HG03108 (cell line): ENCODE measurements at regions not wholly inside any gene's neighbourhood (a gene's known extent, or its start where the extent isn't known, plus 50 kb on each side); places are given as distances from the start of the nearest gene placed in this dataset.

Experiments used
- ATAC-seq: cut with Tn5 transposase; IDR thresholded peaks from one replicate; pipeline ENCODE4 v1.9.1; 2021; ENCODE audit warnings: moderate library complexity; ENCODE audit not compliant: unreplicated experiment

DNA sequence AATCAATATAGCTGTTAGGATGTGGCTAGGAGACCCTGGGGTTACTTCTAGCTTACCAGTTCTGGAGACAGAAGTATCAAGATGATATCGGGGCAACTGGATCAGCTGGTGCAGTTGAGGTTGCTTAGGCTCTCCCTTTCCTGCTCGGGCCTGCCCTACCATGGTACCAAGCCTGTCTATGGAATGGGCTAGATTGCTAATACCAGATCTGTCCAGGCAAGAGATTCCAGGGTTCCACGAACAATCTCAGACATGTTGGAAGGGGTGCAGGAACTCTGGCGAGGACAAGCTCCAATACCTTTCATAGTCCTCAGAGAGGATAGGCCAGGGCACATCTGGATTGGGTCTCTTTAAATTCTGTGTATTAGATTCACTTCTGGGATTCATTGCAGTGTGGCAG, 53.8 kb downstream of the ADM start:
- no peak for ATAC-seq

- ATAC-seq: no peak
These were observed 54.3 kb downstream of the ADM start for GRCh38 chr11:10359171-10359570.

DNA sequence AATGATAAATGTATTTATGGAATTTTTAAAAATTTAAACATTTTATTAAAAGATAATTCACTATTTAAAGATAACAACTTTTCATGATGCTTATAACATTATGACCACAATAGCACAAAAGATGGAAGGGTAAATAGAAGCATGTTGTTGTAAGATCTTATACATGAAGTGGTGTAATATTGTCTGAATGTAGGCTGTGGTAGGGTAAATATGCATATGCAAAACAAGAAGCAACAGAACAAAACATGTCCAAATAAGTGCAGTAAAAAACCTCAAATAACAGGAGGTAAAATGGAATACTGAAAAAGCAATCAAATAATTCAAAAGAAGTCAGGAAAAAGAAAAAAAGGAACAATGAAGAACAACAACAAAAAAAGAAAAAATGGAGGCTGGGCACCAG, 56.0 kb downstream of the ADM start:
- no peak for ATAC-seq

DNA sequence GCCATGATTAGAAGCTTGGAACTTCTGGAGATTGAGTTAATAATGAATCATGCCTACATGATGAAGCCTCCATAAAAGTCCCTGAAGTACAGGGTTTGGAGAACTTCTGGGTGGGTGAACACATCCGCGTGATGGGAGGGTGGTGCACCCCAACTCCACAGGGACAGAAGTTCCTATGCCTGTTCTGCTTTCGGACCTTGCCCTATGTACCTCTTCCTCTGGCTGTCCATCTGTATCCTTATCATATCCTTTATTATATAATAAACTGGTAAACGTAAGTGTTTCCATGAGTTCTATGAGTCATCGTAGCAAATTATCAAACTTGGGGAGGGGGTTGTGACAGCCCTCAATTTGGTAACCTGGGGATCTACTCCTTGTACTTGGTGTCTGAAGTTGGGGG, 60.2 kb downstream of the ADM start:
- no peak for ATAC-seq

GRCh38 chr11:10366568-10367331, 61.9 kb downstream of the ADM start:
- ATAC-seq: peak; percentile 94

DNA sequence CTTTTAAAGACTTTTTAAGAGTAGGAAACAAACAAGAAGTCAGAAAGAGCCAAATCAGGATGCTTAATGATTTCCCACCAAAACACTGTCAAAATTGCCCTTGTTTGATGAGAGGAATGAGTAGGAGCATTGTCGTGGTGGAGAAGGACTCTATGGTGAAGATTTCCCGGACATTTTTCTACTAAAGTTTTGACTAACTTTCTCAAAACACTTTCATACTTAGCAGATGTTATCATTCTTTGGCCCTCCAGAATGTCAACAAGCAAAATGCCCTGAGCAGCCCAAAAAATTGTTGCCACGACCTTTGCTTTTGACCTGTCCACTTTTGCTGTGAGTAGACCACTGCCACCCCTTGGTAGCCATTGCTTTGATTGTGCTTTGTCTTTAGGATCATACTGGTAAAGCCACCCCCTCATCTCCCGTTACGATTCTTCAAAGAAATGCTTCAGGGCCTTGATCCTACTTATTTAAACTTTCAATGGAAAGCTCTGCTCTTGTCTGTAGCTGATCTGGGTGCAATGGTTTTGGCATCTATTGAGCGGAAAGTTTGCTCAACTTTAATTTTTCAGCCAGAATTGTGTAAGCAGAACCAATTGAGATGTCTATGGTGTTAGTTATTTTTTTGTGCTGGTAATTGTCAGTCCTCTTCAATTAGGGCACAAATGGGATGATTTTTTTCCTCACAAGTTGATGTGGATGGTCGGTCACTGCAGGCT, 67.2 kb downstream of the ADM start:
- no peak for ATAC-seq

- no peak for ATAC-seq
These were observed 68.5 kb downstream of the ADM start for GRCh38 chr11:10373340-10373739.

GRCh38 chr11:10373929-10374328, 69.1 kb downstream of the ADM start:
- ATAC-seq: no peak

DNA sequence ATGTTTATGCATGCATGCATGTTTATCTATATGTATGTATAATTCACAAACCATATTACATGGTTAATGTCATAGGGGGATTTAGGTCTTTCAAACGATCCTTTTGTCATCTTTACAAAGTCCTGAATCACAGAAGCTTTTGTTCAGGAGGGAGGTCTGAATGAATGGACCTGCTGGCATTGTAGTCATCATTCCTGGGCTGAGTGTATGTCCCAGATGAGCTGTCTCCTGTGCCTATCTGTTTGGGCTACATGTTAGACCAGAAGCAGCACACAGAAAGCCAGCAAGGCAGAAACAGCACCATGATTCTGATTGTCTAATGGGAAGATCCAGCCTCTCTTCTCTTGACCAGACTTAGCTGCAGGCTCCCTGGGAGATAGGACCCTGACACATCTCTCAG, 69.5 kb downstream of the ADM start:
- no peak for ATAC-seq

DNA sequence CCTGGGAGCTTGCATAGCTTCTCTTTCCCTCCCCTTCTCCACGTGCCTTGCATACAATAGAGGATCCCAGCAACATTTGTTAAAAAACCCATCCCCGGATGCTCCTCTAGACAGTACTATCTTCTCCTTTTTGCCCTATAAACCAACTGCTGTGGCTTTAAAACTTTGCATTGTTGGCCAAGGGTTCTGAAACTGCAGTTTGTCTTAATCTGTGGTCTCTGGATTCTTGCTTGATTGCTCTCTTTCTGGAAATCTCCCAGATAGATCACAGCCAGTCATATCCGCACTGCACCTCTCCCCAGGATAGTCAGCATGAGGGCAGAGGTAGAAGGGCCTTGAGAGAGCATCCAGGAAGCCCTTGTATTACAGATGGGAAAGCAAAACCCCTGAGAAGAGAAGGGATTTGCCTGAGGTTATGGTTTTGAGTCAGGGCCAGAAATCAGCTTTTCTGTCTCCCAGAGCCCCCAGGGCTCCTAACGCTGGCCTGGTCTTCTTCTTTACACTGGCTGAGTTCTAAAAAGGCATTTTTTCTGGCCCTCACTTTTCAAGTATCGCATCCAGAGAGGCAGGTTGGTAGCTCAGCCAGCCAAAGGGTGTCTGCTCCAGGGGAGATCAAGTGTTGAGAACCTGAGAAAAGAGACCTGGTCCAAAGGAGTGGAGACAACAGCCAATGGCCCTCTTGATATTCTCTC, 70.6 kb downstream of the ADM start:
- ATAC-seq: no peak

DNA sequence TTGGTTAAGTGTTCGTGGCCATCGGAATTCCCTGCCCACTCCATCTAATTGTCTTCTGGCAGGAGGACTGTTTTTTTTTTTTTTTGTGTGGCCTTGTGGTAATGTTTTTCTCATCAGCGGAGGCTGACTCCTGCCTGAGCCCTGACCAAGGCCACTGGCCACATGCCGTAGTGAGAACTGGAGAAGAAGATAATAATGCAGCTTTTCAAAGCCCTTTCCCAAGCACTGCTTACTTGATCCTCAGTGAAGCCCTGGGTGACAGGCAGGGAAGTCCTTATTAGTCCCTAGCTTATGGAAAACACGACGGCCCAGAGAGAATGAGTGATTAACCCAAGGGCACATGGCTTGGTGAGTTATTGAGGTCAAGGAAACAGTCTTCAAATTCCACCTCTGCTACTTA, 71.2 kb downstream of the ADM start:
- ATAC-seq: no peak

- ATAC-seq: no peak
These were observed 72.3 kb downstream of the ADM start for GRCh38 chr11:10377183-10377582.

GRCh38 chr11:10378362-10378761, 73.5 kb downstream of the ADM start:
- ATAC-seq: no peak

DNA sequence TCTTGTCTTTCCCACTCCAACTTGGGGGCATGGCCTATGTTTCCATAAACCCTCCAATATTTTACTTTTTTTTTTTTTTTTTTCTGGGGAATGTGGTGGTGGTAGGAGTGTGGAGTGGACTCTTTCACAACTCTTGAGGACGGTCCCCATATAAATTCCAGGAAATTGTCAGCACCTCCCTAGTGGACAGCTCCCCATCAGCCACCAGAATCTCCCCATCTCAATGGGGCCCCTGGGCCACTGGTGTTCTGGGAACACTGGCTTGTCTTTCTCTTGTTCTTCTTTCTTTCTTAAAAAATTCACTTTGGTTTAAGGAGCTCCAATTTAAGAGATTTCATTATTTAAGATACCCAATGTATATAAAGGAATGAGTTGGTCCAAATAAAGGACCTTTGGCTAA, 74.1 kb downstream of the ADM start:
- no peak for ATAC-seq

DNA sequence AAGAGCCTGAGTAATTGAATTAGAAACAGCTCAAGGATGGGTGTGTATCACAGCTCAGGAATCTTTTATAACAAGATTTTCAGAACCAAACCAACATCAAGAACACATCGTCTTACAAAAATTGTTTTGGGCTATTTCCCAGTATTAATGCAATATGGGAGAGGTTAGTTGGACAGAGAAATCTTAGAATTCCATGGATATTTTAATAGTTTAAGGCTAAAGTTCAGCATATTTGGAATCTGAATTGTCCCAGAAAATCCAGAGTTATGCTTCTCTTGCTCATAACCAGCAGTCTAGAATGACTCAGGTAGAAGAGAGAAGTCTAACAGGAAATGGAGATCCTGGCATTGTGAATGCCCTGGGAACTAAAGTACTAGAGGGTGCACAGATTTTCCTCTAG, 74.6 kb downstream of the ADM start:
- no peak for ATAC-seq

DNA sequence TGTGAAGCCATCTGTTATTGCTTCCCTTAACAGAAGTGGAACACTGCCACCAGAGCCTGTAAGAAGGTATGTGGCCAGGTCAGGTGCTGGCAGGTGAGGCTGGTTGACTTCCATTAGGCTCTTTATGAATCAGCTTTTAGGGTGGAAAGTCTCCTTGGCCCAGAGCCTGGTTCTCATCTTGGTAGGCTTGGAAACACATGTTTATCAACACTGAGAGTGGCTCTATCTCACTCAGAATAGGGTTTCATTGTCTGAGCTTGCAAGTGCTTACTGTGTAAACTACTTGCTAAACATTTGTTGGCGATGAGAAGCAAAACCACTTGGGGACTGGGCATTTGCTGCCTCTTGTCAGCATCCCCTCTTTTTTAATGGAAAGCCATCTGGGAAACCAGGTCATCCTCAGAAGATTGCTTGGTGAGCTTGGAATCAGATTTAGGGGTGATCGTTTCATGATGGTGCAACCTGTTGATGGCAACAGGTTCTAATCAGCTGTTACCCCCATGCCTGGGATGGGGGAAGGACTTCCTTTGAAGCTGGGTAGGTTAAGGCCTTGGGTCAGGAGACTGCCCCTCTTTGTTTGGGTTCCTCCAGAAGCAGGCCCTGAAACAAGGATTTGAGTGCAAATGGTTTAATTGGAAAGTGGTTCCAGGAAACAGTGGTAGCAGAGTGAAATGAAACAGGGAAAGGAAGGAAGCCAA, 75.0 kb upstream of the AMPD3 start:
- ATAC-seq: no peak

GRCh38 chr11:10380921-10381320, 74.1 kb upstream of the AMPD3 start:
- ATAC-seq: no peak

DNA sequence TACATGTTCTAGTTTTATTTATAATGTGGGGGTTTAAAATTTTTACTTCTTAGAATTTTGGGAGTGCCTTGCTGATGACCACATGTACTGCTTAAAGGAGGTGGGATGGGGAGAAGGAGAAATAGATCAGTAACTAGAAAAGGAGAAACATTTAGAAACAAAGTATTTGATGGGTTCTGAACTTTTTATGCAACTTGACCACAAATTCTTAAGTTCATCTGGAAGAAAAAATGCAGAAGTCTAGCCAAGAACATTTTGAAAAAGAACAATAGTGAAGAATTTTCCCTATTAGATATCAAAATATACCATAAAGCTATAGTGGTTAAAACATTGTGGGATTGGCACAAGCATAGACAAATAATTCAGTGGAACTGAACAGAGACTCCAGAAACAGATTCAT, 73.3 kb upstream of the AMPD3 start:
- ATAC-seq: no peak

DNA sequence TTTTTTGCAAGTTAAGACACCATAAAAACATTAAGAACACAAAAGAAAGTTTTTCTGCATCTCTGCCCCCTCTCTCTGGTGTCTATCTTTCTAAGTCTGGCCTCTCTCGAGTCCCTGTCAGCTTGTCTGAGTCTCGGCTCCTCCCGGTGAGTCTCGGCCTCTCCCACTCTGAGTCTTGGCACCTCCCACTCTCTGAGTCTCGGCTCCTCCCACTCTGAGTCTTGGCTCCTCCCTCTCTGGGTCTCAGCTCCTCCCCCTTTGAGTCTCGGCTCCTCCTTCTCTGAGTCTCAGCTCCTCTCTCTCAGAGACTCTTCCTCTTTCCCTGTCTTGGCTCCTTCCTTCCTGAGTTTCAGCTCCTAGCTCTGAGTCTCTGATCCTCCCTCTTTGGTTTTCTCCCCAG, 72.5 kb upstream of the AMPD3 start:
- ATAC-seq: no peak

DNA sequence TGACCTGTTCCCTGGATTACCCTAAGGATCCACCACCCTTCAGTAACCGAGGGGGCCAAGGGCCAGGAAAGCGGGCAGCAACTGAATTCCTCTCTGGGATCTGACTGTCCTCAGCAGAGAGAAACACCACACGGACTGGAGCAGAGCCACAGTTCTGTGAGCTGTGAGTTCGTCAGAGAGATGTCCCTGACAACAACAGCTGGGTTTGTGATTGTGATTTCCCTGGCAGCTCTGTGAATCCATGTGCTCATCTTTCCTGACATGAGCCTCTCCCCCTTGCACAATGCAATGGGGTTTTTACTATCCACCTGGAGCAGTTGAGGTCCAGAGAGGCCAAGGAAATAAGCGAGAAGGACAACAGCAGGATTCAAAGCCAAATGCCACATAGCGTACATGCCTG, 69.4 kb upstream of the AMPD3 start:
- no peak for ATAC-seq

DNA sequence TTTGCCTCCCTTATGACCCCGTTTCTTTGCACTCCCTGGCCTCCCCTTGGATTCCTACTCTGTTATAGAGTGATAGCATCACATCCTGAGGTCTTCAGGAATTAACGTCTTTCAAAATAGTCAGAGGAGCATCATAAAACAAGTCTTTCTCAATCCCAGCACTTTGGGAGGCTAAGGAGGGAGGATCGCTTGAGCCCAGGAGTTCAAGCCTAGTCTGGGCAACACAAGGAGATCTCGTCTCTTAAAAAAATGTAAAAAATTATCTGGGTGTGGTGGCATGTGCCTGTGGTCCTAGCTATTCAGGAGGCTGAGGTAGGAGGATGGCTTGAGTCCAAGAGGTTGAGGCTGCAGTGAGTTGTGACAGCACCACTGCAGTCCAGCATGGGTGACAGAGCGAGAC, 68.7 kb upstream of the AMPD3 start:
- no peak for ATAC-seq

DNA sequence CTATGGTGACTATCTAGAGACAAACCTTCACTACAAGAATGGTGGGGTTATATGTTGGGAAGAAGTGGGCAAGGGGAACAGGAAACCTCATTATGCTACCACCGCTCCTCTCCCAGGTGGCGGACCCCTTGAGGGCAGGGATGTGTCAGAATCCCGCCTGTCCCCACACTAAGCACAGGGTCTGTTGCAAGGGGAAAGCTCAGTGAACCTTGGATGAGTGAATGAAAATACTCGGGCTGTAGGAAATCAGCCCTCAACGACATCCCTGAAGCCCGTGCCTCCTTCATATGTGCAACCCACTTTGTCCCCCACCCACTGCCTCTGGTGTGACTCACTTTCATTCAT, 68.2 kb upstream of the AMPD3 start:
- no peak for ATAC-seq
